Erythroblast (primary cell): ENCODE measurements at regions not wholly inside any gene's neighbourhood (a gene's known extent, or its start where the extent isn't known, plus 50 kb on each side); places are given as distances from the start of the nearest gene placed in this dataset.
"Not testable (repeated sequence)": the region's sequence is repeated elsewhere in the genome, so short reads cannot be mapped to it uniquely, and the experiment has no call there.

Source experiments
- GATA1 ChIP-seq: IDR thresholded peaks from 2 replicates; pipeline ENCODE4 v1.6.1; 2011; ENCODE audit warnings: low read depth, mild to moderate bottlenecking, control low read depth, low read length, moderate library complexity
- POLR2A ChIP-seq: IDR thresholded peaks from 2 replicates; pipeline ENCODE4 v1.6.1; 2011; ENCODE audit warnings: mild to moderate bottlenecking, low read length

GRCh38 chr2:239641904-239642303 is 241.1 kb upstream of the HDAC4 start:
- not testable (repeated sequence) for TF ChIP-seq POLR2A, GATA1
